Neural cell (in vitro differentiated cells): ENCODE measurements at regions not wholly inside any gene's neighbourhood (a gene's known extent, or its start where the extent isn't known, plus 50 kb on each side); places are given as distances from the start of the nearest gene placed in this dataset.
A peak's percentile ranks its signal among the peaks of the same experiment; 100 is the strongest.

ENCODE experiments used
- H2AFZ ChIP-seq: fragments of 200-600, 300-800 bp; sonication (generic), shearing (Covaris generic); 2 replicates; pipeline ENCODE4 v1.6.0; 2014; ENCODE audit warnings: low read depth, mild to moderate bottlenecking, antibody characterized with exemption, low read length, moderate library complexity
- H3F3A ChIP-seq: fragments of 200-600 bp; shearing (Covaris generic); 2 replicates; pipeline ENCODE4 v1.6.1; 2016; ENCODE audit warnings: mild to moderate bottlenecking, moderate library complexity, mixed read lengths, antibody characterized with exemption, low read length; ENCODE audit not compliant: insufficient read depth, poor library complexity, severe bottlenecking
- H3K27ac ChIP-seq: fragments of 200-600, 300-800 bp; sonication (generic), shearing (Covaris generic); 2 replicates; pipeline ENCODE4 v1.5.1; 2014; ENCODE audit warnings: mild to moderate bottlenecking, low read length, moderate library complexity
- H3K27me3 ChIP-seq: fragments of 300-800, 200-600 bp; sonication (generic), shearing (Covaris generic); 2 replicates; pipeline ENCODE4 v1.6.0; 2014; ENCODE audit warnings: mild to moderate bottlenecking, low read depth, low read length, moderate library complexity; ENCODE audit not compliant: insufficient read depth
- H3K36me3 ChIP-seq: fragments of 300-800, 200-600 bp; sonication (generic), shearing (Covaris generic); 2 replicates; pipeline ENCODE4 v1.5.1; 2014; ENCODE audit warnings: mild to moderate bottlenecking, antibody characterized with exemption, low read length, moderate library complexity; ENCODE audit not compliant: insufficient read depth
- H3K4me2 ChIP-seq: fragments of 300-800, 200-600 bp; sonication (generic), shearing (Covaris generic); 2 replicates; pipeline ENCODE4 v1.6.0; 2014; ENCODE audit warnings: mild to moderate bottlenecking, low read length
- H3K4me3 ChIP-seq: fragments of 300-800, 200-600 bp; sonication (generic), shearing (Covaris generic); 2 replicates; pipeline ENCODE4 v1.5.1; 2014; ENCODE audit warnings: mild to moderate bottlenecking, low read length, moderate library complexity
- H3K79me2 ChIP-seq: fragments of 200-600 bp; shearing (Covaris generic); replicated peaks from 2 replicates; pipeline ENCODE4 v1.6.0; 2014; ENCODE audit warnings: mild to moderate bottlenecking, low read length, moderate library complexity; ENCODE audit not compliant: insufficient read depth
- H3K9ac ChIP-seq: fragments of 300-800, 200-600 bp; sonication (generic), shearing (Covaris generic); 2 replicates; pipeline ENCODE4 v1.6.1; 2016; ENCODE audit warnings: mild to moderate bottlenecking, low read length, mixed read lengths
- H3K9me2 ChIP-seq: fragments of 200-600 bp; shearing (Covaris generic); 2 replicates; pipeline ENCODE4 v1.6.1; 2016; ENCODE audit warnings: mild to moderate bottlenecking, low read length, mixed read lengths; ENCODE audit not compliant: insufficient read depth
- H3K9me3 ChIP-seq: fragments of 200-600, 300-800 bp; sonication (generic), shearing (Covaris generic); 2 replicates; pipeline ENCODE4 v1.6.1; 2016; ENCODE audit warnings: mild to moderate bottlenecking, mixed run types, low read length, moderate library complexity, mixed read lengths
- H4K20me1 ChIP-seq: fragments of 200-600 bp; shearing (Covaris generic); 2 replicates; pipeline ENCODE4 v1.6.1; 2016; ENCODE audit warnings: mild to moderate bottlenecking, mixed run types; ENCODE audit not compliant: insufficient read depth
- CTCF ChIP-seq: fragments of 450-650 bp; IDR thresholded peaks from 2 replicates; pipeline ENCODE4 v1.5.1; 2014; ENCODE audit warnings: antibody characterized with exemption, mild to moderate bottlenecking, moderate library complexity; ENCODE audit not compliant: poor library complexity, severe bottlenecking
- EP300 ChIP-seq: fragments of 450-650 bp; conservative IDR thresholded peaks from 2 replicates; pipeline ENCODE4 v1.6.1; 2014; ENCODE audit warnings: antibody characterized with exemption, mild to moderate bottlenecking, moderate library complexity; ENCODE audit not compliant: poor library complexity, severe bottlenecking
- EZH2 ChIP-seq: fragments of 200-600, 300-800 bp; shearing (Covaris generic), sonication (generic); IDR thresholded peaks from 2 replicates; pipeline ENCODE4 v1.6.1; 2014; ENCODE audit warnings: antibody characterized with exemption, low read length, borderline replicate concordance, mild to moderate bottlenecking; ENCODE audit not compliant: insufficient read depth, poor library complexity, severe bottlenecking
- MXI1 ChIP-seq: fragments of 450-650 bp; conservative IDR thresholded peaks from 2 replicates; pipeline ENCODE4 v1.6.1; 2014; ENCODE audit warnings: antibody characterized with exemption, mild to moderate bottlenecking; ENCODE audit not compliant: poor library complexity, severe bottlenecking
- POLR2AphosphoS5 ChIP-seq: IDR thresholded peaks from 2 replicates; pipeline ENCODE4 v1.6.1; 2012
- RAD21 ChIP-seq: fragments of 450-650 bp; conservative IDR thresholded peaks from 2 replicates; pipeline ENCODE4 v1.6.1; 2014; ENCODE audit warnings: antibody characterized with exemption, mild to moderate bottlenecking, moderate library complexity
- REST ChIP-seq: IDR thresholded peaks from 2 replicates; pipeline ENCODE4 v1.6.1; 2012; ENCODE audit warnings: borderline replicate concordance
- SMC3 ChIP-seq: fragments of 450-650 bp; conservative IDR thresholded peaks from 2 replicates; pipeline ENCODE4 v1.6.1; 2014; ENCODE audit warnings: antibody characterized with exemption, mild to moderate bottlenecking, moderate library complexity; ENCODE audit not compliant: poor library complexity
- TAF1 ChIP-seq: IDR thresholded peaks from 2 replicates; pipeline ENCODE4 v1.6.1; 2012; ENCODE audit warnings: low read depth

- H3K4me2 ChIP-seq: no peak overlapping the region
- no peak overlapping the region for H3K4me3 ChIP-seq
- no peak overlapping the region for H3K9ac ChIP-seq
- H3K36me3 ChIP-seq: no peaks in the 10 kb centered on the region
- H3K9me3 ChIP-seq: no peaks in the 10 kb centered on the region
- no peak overlapping the region for H2AFZ ChIP-seq
- H3K27ac ChIP-seq: no peak overlapping the region
- H3F3A ChIP-seq: no peaks in the 10 kb centered on the region
- H3K79me2 ChIP-seq: no peaks in the 10 kb centered on the region
- no peaks in the 10 kb centered on the region for H3K27me3 ChIP-seq
- no peaks in the 10 kb centered on the region for H4K20me1 ChIP-seq
- TF ChIP-seq POLR2AphosphoS5 (peak; percentile 39), SMC3 (no peak)
- H3K9me2 ChIP-seq: no peaks in the 10 kb centered on the region
Measured at GRCh38 chr9:79446523-79447307, 125.0 kb upstream of the TLE4 start.

GRCh38 chr9:79447308-79447605, 124.5 kb upstream of the TLE4 start:
- Histone ChIP-seq H3K79me2 (no peaks in the 10 kb centered on the region), H3K9me2 (no peaks in the 10 kb centered on the region), H3K4me2 (no peak overlapping the region), H3K4me3 (no peak overlapping the region), H3K9ac (no peak overlapping the region), H4K20me1 (no peaks in the 10 kb centered on the region), H3K9me3 (no peaks in the 10 kb centered on the region), H2AFZ (no peak overlapping the region), H3F3A (no peaks in the 10 kb centered on the region), H3K36me3 (no peaks in the 10 kb centered on the region), H3K27ac (no peak overlapping the region), H3K27me3 (no peaks in the 10 kb centered on the region)
- TF ChIP-seq MXI1: no peak
- no peak for TF ChIP-seq POLR2AphosphoS5
- no peak for TF ChIP-seq RAD21
- no peak for TF ChIP-seq EP300
- no peak for TF ChIP-seq TAF1

GRCh38 chr9:79447762-79448161, 124.0 kb upstream of the TLE4 start:
- no peaks in the 10 kb centered on the region for H3K27me3 ChIP-seq
- no peaks in the 10 kb centered on the region for H3K36me3 ChIP-seq
- no peaks in the 10 kb centered on the region for H3F3A ChIP-seq
- H3K9me3 ChIP-seq: no peaks in the 10 kb centered on the region
- H3K27ac ChIP-seq: no peak overlapping the region
- H3K9ac ChIP-seq: no peak overlapping the region
- no peak overlapping the region for H2AFZ ChIP-seq
- H4K20me1 ChIP-seq: no peaks in the 10 kb centered on the region
- no peak overlapping the region for H3K4me3 ChIP-seq
- no peak overlapping the region for H3K4me2 ChIP-seq
- no peaks in the 10 kb centered on the region for H3K79me2 ChIP-seq
- TF ChIP-seq MXI1 (no peak), CTCF (no peak), EP300 (no peak), POLR2AphosphoS5 (no peak), SMC3 (no peak), REST (no peak), EZH2 (no peak), RAD21 (no peak), TAF1 (no peak)
- H3K9me2 ChIP-seq: no peaks in the 10 kb centered on the region
